Upper lobe of left lung (tissue), 4 donors: ENCODE measurements at regions not wholly inside any gene's neighbourhood (a gene's known extent, or its start where the extent isn't known, plus 50 kb on each side); places are given as distances from the start of the nearest gene placed in this dataset.

Experiments used
- CTCF ChIP-seq, 6 experiments: fragments of 450-650 bp in 4 of 6; fragments of 200-600 bp in 2 of 6; sonication (generic) in 2 of 6; IDR thresholded peaks; one replicate each; pipeline ENCODE4 v1.5.1; 2016 to 2019; ENCODE audit warnings: antibody characterized with exemption in 6 of 6
- POLR2A ChIP-seq, 4 donors: fragments of 450-650 bp; IDR thresholded peaks; one replicate each; pipeline ENCODE4 v1.5.1; 2016 to 2017; ENCODE audit warnings: antibody characterized with exemption in 4 of 4, mild to moderate bottlenecking in 2 of 4
- POLR2AphosphoS5 ChIP-seq, 2 donors: sonication (generic); formaldehyde crosslinking; IDR thresholded peaks; one replicate each; pipeline ENCODE4 v1.5.1; 2017; ENCODE audit warnings: antibody characterized with exemption in 2 of 2

GRCh38 chr12:59096246-59096645, 175.9 kb upstream of the LRIG3 start:
- TF ChIP-seq CTCF (IDR thresholded peaks at IDR 0.05): no peak
- no peak for TF ChIP-seq POLR2A (IDR thresholded peaks at IDR 0.05)
- no peak for TF ChIP-seq POLR2AphosphoS5 (IDR thresholded peaks at IDR 0.05)
